HFFc6 (cell line): ENCODE measurements at regions not wholly inside any gene's neighbourhood (a gene's known extent, or its start where the extent isn't known, plus 50 kb on each side); places are given as distances from the start of the nearest gene placed in this dataset.

Source experiments
- DNase-seq: peaks from one replicate; pipeline ENCODE4 v3.0.0-alpha.2; 2018
- H3K27ac Mint-ChIP-seq: 2 replicates; pipeline ENCODE4 v1.8.0; 2020; ENCODE audit warnings: mild to moderate bottlenecking, mixed read lengths
- H3K27me3 Mint-ChIP-seq: 2 replicates; pipeline ENCODE4 v1.8.0; 2021; ENCODE audit warnings: mild to moderate bottlenecking, moderate library complexity, mixed read lengths; ENCODE audit not compliant: insufficient read depth
- H3K36me3 Mint-ChIP-seq: 2 replicates; pipeline ENCODE4 v1.8.0; 2021; ENCODE audit warnings: low read depth, mixed read lengths
- H3K4me1 Mint-ChIP-seq: 2 replicates; pipeline ENCODE4 v1.8.0; 2020; ENCODE audit warnings: low read depth, mixed read lengths
- H3K4me3 Mint-ChIP-seq: 2 replicates; pipeline ENCODE4 v1.8.0; 2020; ENCODE audit warnings: mild to moderate bottlenecking, moderate library complexity, mixed read lengths
- H3K9me3 Mint-ChIP-seq: 2 replicates; pipeline ENCODE4 v1.8.0; 2020; ENCODE audit warnings: mild to moderate bottlenecking, mixed read lengths
- TF ChIP-seq, protein P1 (sequence below): fragments of 200-600 bp; sonication (generic); IDR thresholded peaks from 2 replicates; pipeline ENCODE4 v1.5.0; 2021; ENCODE audit warnings: antibody characterized with exemption, mild to moderate bottlenecking

DNA sequence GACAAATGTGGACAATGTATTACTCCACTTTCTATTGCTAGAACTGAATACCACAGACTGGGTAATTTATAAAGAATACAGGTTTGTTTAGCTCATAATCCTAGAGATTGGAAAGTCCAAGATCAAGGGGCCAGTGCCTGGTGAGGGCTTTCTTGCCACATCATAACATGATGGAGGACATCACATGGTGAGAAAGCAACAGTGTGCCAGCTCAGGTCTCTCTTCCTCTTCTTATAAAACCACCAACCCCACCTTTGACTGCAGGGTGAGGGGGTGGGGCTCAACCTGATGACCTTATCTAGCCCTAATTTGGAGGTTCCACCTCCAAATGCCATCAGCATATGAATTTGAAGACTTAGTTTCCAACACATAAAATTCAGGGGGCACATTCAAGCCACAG is 105.7 kb upstream of the CXorf66 start:
- DNase-seq: no peak
- Mint-ChIP-seq H3K27ac (no peak overlapping the region), H3K9me3 (no peaks in the 10 kb centered on the region), H3K4me1 (no peaks in the 10 kb centered on the region), H3K27me3 (no peaks in the 10 kb centered on the region), H3K36me3 (no peaks in the 10 kb centered on the region), H3K4me3 (no peak overlapping the region)
- TF ChIP-seq, protein P1, sequence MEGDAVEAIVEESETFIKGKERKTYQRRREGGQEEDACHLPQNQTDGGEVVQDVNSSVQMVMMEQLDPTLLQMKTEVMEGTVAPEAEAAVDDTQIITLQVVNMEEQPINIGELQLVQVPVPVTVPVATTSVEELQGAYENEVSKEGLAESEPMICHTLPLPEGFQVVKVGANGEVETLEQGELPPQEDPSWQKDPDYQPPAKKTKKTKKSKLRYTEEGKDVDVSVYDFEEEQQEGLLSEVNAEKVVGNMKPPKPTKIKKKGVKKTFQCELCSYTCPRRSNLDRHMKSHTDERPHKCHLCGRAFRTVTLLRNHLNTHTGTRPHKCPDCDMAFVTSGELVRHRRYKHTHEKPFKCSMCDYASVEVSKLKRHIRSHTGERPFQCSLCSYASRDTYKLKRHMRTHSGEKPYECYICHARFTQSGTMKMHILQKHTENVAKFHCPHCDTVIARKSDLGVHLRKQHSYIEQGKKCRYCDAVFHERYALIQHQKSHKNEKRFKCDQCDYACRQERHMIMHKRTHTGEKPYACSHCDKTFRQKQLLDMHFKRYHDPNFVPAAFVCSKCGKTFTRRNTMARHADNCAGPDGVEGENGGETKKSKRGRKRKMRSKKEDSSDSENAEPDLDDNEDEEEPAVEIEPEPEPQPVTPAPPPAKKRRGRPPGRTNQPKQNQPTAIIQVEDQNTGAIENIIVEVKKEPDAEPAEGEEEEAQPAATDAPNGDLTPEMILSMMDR: no peak

DNA sequence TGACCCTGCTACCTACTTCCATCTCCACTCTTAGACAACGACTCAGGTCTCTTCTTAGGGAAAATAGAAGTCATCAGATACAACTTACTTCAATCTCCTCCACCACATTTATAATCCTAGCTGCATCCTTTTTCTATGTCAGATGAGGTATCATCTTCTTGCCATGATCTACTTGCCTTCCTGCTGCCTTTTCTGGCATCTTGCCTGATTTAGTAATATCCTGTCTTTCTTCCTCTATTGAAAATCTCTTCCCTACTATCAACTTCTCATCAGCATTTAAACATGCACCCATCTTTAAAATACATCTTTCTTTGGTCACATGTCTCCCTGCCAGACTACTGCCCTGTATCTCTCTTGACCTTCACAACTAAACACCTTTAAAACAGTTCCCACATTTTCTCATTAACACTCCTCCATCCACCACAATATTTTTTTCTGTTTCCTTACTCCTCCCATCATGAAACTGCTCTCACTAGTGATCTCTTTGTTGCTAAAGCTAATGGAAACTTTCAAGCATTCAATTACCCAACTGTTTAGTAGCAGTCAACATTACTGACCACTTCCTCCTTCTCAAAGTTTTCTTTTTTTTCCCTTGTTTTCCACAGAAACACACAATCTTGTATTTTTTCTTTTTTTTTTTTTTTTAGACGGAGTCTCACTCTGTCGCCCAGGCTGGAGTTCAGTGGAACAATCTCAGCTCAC is 100.8 kb upstream of the CXorf66 start:
- no peaks in the 10 kb centered on the region for H3K9me3 Mint-ChIP-seq
- TF ChIP-seq, protein P1: no peak
- H3K4me3 Mint-ChIP-seq: no peak overlapping the region

DNA sequence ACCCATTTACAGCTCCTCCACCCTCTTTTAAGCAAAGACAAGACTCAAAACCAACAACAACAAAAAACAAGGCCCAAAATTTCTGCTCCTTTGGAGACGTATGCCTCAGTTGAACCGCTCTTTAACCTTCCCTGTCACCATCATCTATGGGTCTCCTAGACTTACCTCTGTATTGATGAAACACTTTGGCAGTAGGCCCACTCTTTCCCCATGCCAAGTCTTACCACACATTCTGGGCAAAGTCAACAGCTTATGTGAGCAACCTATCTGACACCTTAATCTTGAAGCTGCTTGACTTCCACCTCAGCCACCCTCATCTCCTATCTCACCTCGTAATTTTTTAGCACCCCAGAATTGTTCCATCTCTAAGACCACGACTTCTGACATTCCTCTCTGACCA is 99.7 kb upstream of the CXorf66 start:
- Mint-ChIP-seq H3K27ac (no peak overlapping the region), H3K27me3 (no peaks in the 10 kb centered on the region), H3K9me3 (no peaks in the 10 kb centered on the region), H3K4me3 (no peak overlapping the region), H3K36me3 (no peaks in the 10 kb centered on the region), H3K4me1 (no peaks in the 10 kb centered on the region)
- no peak for DNase-seq
- TF ChIP-seq, protein P1: no peak

More for the DNA sequence above, 100.8 kb upstream of the CXorf66 start:
- Mint-ChIP-seq H3K36me3 (no peaks in the 10 kb centered on the region), H3K27ac (no peak overlapping the region), H3K4me1 (no peaks in the 10 kb centered on the region), H3K27me3 (no peaks in the 10 kb centered on the region)
- DNase-seq: no peak

DNA sequence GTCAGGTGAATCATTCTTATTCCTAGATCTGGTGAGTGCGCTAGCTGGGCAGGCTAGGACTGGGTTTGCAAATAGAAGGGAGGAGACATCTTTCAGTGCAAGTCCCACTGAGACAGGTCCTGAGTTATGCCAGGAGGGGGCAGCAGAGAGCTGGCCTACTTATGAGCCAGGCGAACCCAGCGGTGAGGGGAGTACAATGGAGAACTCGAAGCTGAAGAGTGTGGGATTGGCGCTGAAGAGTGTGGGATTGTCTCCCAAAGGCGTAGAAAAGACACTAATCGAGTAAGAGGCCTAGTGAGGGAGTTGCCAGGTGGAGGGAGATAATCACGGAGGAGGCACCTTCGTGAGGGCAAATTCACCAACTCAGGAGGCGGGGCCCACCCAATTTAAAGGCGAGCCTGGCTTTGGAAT is 91.7 kb upstream of the CXorf66 start:
- Mint-ChIP-seq H3K9me3 (no peaks in the 10 kb centered on the region), H3K27me3 (no peaks in the 10 kb centered on the region; the same call in none of the 2 replicates), H3K4me1 (no peaks in the 10 kb centered on the region), H3K27ac (no peak overlapping the region), H3K4me3 (no peak overlapping the region; the same call in 1 of the 2 replicates), H3K36me3 (no peaks in the 10 kb centered on the region)
- peak; percentile 32 for DNase-seq
- TF ChIP-seq, protein P1: peak; percentile 80

DNA sequence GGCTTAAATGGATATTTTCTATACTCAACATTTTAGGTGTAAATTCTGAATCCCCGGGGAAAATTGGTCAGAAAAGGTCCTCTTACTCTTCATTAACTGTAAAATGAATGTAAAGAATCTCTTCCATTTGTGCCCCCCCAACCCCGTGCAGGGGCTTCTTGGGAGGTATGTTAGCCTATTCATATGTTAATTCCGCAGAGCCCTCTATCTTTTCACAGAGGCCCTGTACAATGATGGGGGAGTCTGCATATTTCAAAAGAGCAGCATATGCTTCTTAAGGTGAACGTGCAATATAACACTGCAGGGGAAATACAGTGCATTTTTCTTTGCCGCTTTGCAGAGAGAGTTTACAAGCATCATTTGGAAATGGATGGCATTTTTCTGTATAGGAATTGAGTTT is 88.5 kb upstream of the CXorf66 start:
- H3K9me3 Mint-ChIP-seq: no peaks in the 10 kb centered on the region
- DNase-seq: no peak
- H3K4me1 Mint-ChIP-seq: no peaks in the 10 kb centered on the region
- no peak overlapping the region for H3K4me3 Mint-ChIP-seq
- H3K27me3 Mint-ChIP-seq: no peaks in the 10 kb centered on the region; the same call in none of the 2 replicates
- TF ChIP-seq, protein P1: no peak
- H3K27ac Mint-ChIP-seq: no peak overlapping the region
- H3K36me3 Mint-ChIP-seq: no peaks in the 10 kb centered on the region
